Central memory CD8-positive, alpha-beta T cell (primary cell): ENCODE measurements at regions not wholly inside any gene's neighbourhood (a gene's known extent, or its start where the extent isn't known, plus 50 kb on each side); places are given as distances from the start of the nearest gene placed in this dataset.

ENCODE experiments used
- ATAC-seq: fragments of 150-1000 bp; cut with Tn5 transposase; replicated peaks from 2 replicates; pipeline ENCODE4 v1.10.0; 2022; ENCODE audit warnings: mild to moderate bottlenecking, moderate FRiP score, moderate number of reproducible peaks; ENCODE audit not compliant: poor library complexity, severe bottlenecking; ENCODE audit errors: extremely low read depth
- DNase-seq, 2 donors: peaks; one replicate each; pipeline ENCODE4 v3.0.0; 2021; ENCODE audit warnings: low spot score in 2 of 2
- H3K27ac Mint-ChIP-seq: one replicate; pipeline ENCODE4 v1.8.0; 2022; ENCODE audit warnings: low read depth, mild to moderate bottlenecking, moderate library complexity, mixed read lengths
- H3K27me3 Mint-ChIP-seq: one replicate; pipeline ENCODE4 v1.8.0; 2022; ENCODE audit warnings: mixed read lengths
- H3K36me3 Mint-ChIP-seq: one replicate; pipeline ENCODE4 v1.8.0; 2022; ENCODE audit warnings: mild to moderate bottlenecking, moderate library complexity, mixed read lengths; ENCODE audit not compliant: insufficient read depth
- H3K4me1 Mint-ChIP-seq: one replicate; pipeline ENCODE4 v1.8.0; 2022; ENCODE audit warnings: mixed read lengths
- H3K4me3 Mint-ChIP-seq: one replicate; pipeline ENCODE4 v1.8.0; 2022; ENCODE audit warnings: mild to moderate bottlenecking, moderate library complexity, mixed read lengths
- H3K9me3 Mint-ChIP-seq: one replicate; pipeline ENCODE4 v1.8.0; 2022; ENCODE audit warnings: mixed read lengths

- Mint-ChIP-seq H3K9me3 (peaks cover 5% of the 10 kb centered on the region), H3K36me3 (no peaks in the 10 kb centered on the region), H3K27me3 (no peaks in the 10 kb centered on the region), H3K27ac (no peak overlapping the region), H3K4me3 (no peak overlapping the region), H3K4me1 (no peaks in the 10 kb centered on the region)
- ATAC-seq (no peak), DNase-seq (no peak)
Observed at GRCh38 chr12:87775784-87776183, 253.4 kb downstream of the C12orf50 start.

- Mint-ChIP-seq H3K4me1 (no peaks in the 10 kb centered on the region), H3K36me3 (no peaks in the 10 kb centered on the region)
- no peak for ATAC-seq
Observed at GRCh38 chr12:87775051-87775450, 254.2 kb downstream of the C12orf50 start.

GRCh38 chr12:87772401-87772800, 256.8 kb downstream of the C12orf50 start:
- H3K4me1 Mint-ChIP-seq = no peaks in the 10 kb centered on the region
- H3K4me3 Mint-ChIP-seq = no peak overlapping the region
- no peaks in the 10 kb centered on the region for H3K36me3 Mint-ChIP-seq
- H3K27ac Mint-ChIP-seq = no peak overlapping the region
- peaks cover 3% of the 10 kb centered on the region for H3K9me3 Mint-ChIP-seq
- ATAC-seq (no peak), DNase-seq (no peak)
- H3K27me3 Mint-ChIP-seq = no peaks in the 10 kb centered on the region

More at GRCh38 chr12:87775051-87775450, 254.2 kb downstream of the C12orf50 start:
- H3K27me3 Mint-ChIP-seq = no peaks in the 10 kb centered on the region
- DNase-seq = no peak
- H3K27ac Mint-ChIP-seq = no peak overlapping the region
- H3K4me3 Mint-ChIP-seq = no peak overlapping the region
- peaks cover 5% of the 10 kb centered on the region for H3K9me3 Mint-ChIP-seq

GRCh38 chr12:87768501-87769287, 260.5 kb downstream of the C12orf50 start:
- Mint-ChIP-seq H3K4me1 (no peaks in the 10 kb centered on the region), H3K9me3 (peaks cover 6% of the 10 kb centered on the region), H3K36me3 (no peaks in the 10 kb centered on the region), H3K27ac (no peak overlapping the region), H3K27me3 (no peaks in the 10 kb centered on the region), H3K4me3 (no peak overlapping the region)
- no peak for DNase-seq
- no peak for ATAC-seq

GRCh38 chr12:87766044-87766443, 263.2 kb downstream of the C12orf50 start:
- H3K9me3 Mint-ChIP-seq = peaks cover 9% of the 10 kb centered on the region
- H3K4me3 Mint-ChIP-seq = no peak overlapping the region
- no peaks in the 10 kb centered on the region for H3K36me3 Mint-ChIP-seq
- H3K27me3 Mint-ChIP-seq = no peaks in the 10 kb centered on the region
- no peak for ATAC-seq
- H3K27ac Mint-ChIP-seq = no peak overlapping the region
- DNase-seq = no peak
- no peaks in the 10 kb centered on the region for H3K4me1 Mint-ChIP-seq

- DNase-seq = no peak
- H3K36me3 Mint-ChIP-seq = no peaks in the 10 kb centered on the region
- H3K4me3 Mint-ChIP-seq = no peak overlapping the region
- no peaks in the 10 kb centered on the region for H3K27me3 Mint-ChIP-seq
- no peak overlapping the region for H3K27ac Mint-ChIP-seq
- ATAC-seq = no peak
- H3K4me1 Mint-ChIP-seq = no peaks in the 10 kb centered on the region
- peaks cover 10% of the 10 kb centered on the region for H3K9me3 Mint-ChIP-seq
Observed at GRCh38 chr12:87760943-87761342, 268.3 kb downstream of the C12orf50 start.

GRCh38 chr12:87758271-87758670, 270.9 kb downstream of the C12orf50 start:
- H3K27ac Mint-ChIP-seq = no peak overlapping the region
- H3K36me3 Mint-ChIP-seq = no peaks in the 10 kb centered on the region
- ATAC-seq (no peak), DNase-seq (no peak)
- no peaks in the 10 kb centered on the region for H3K4me1 Mint-ChIP-seq
- no peaks in the 10 kb centered on the region for H3K27me3 Mint-ChIP-seq
- no peak overlapping the region for H3K4me3 Mint-ChIP-seq
- H3K9me3 Mint-ChIP-seq = peaks cover 23% of the 10 kb centered on the region

- Mint-ChIP-seq H3K27ac (no peak overlapping the region), H3K4me1 (no peaks in the 10 kb centered on the region), H3K4me3 (no peak overlapping the region), H3K36me3 (no peaks in the 10 kb centered on the region), H3K27me3 (no peaks in the 10 kb centered on the region), H3K9me3 (peaks cover 23% of the 10 kb centered on the region)
- ATAC-seq = no peak
- DNase-seq = no peak
Observed at GRCh38 chr12:87756721-87757120, 272.5 kb downstream of the C12orf50 start.

- no peaks in the 10 kb centered on the region for H3K4me1 Mint-ChIP-seq
- ATAC-seq = no peak
- no peaks in the 10 kb centered on the region for H3K27me3 Mint-ChIP-seq
- H3K27ac Mint-ChIP-seq = no peak overlapping the region
- peaks cover 21% of the 10 kb centered on the region for H3K9me3 Mint-ChIP-seq
- H3K4me3 Mint-ChIP-seq = no peak overlapping the region
- no peak for DNase-seq
- H3K36me3 Mint-ChIP-seq = no peaks in the 10 kb centered on the region
Observed at GRCh38 chr12:87756111-87756510, 273.1 kb downstream of the C12orf50 start.

GRCh38 chr12:87728931-87729593, 300.1 kb downstream of the C12orf50 start:
- Mint-ChIP-seq H3K27me3 (no peaks in the 10 kb centered on the region), H3K4me1 (no peaks in the 10 kb centered on the region), H3K4me3 (no peak overlapping the region), H3K27ac (no peak overlapping the region), H3K9me3 (peaks cover 16% of the 10 kb centered on the region), H3K36me3 (no peaks in the 10 kb centered on the region)
- no peak for DNase-seq
- ATAC-seq = no peak

GRCh38 chr12:87720967-87721366, 308.2 kb downstream of the C12orf50 start:
- Mint-ChIP-seq H3K4me3 (no peak overlapping the region), H3K4me1 (no peaks in the 10 kb centered on the region), H3K27me3 (no peaks in the 10 kb centered on the region), H3K36me3 (no peaks in the 10 kb centered on the region), H3K9me3 (peaks cover 12% of the 10 kb centered on the region), H3K27ac (no peak overlapping the region)
- ATAC-seq (no peak), DNase-seq (no peak)

- no peak for ATAC-seq
- Mint-ChIP-seq H3K27ac (no peak overlapping the region), H3K4me1 (no peaks in the 10 kb centered on the region), H3K36me3 (no peaks in the 10 kb centered on the region), H3K4me3 (no peak overlapping the region), H3K9me3 (peaks cover 9% of the 10 kb centered on the region), H3K27me3 (no peaks in the 10 kb centered on the region)
- no peak for DNase-seq
Observed at GRCh38 chr12:87704374-87704773, 324.8 kb downstream of the C12orf50 start.

- DNase-seq (no peak), ATAC-seq (no peak)
- Mint-ChIP-seq H3K27me3 (no peaks in the 10 kb centered on the region), H3K4me1 (no peaks in the 10 kb centered on the region), H3K36me3 (peaks cover 2% of the 10 kb centered on the region), H3K9me3 (peaks cover 30% of the 10 kb centered on the region), H3K4me3 (no peak overlapping the region), H3K27ac (no peak overlapping the region)
Observed at GRCh38 chr12:87690236-87690810, 338.9 kb downstream of the C12orf50 start.
